ENCODE measurements at regions not wholly inside any gene's neighbourhood (a gene's known extent, or its start where the extent isn't known, plus 50 kb on each side); places are given as distances from the start of the nearest gene placed in this dataset.

DNA sequence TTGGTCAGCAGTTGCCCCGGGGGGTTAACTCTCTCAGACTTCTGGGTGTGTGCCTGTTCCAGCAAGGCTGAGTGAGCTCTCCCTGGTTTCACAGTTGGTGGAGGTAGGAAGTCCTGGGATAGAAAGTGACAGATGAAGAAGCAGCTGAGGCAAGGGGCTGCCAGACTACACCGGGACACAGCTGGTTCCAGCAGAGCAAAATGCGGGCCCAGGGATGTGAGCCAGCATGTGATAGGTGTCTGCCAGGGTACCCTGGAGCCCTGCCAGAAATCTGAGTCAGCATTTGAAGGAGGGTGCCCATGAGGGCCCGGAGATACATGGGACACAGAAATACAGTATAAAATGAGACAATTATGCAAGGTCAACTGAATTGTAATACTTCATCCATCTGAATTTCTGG lies 79.3 kb upstream of the LGALSL start:
- TF ChIP-seq, protein P1, sequence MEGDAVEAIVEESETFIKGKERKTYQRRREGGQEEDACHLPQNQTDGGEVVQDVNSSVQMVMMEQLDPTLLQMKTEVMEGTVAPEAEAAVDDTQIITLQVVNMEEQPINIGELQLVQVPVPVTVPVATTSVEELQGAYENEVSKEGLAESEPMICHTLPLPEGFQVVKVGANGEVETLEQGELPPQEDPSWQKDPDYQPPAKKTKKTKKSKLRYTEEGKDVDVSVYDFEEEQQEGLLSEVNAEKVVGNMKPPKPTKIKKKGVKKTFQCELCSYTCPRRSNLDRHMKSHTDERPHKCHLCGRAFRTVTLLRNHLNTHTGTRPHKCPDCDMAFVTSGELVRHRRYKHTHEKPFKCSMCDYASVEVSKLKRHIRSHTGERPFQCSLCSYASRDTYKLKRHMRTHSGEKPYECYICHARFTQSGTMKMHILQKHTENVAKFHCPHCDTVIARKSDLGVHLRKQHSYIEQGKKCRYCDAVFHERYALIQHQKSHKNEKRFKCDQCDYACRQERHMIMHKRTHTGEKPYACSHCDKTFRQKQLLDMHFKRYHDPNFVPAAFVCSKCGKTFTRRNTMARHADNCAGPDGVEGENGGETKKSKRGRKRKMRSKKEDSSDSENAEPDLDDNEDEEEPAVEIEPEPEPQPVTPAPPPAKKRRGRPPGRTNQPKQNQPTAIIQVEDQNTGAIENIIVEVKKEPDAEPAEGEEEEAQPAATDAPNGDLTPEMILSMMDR (IDR thresholded peaks at IDR 0.05): no peak
- TF ChIP-seq EZH2 (IDR thresholded peaks at IDR 0.05; ENCODE audit: borderline replicate concordance, insufficient read depth, low read depth, low read length, poor library complexity, severe bottlenecking): no peak

Data from B cell (primary cell).